Keratinocyte (primary cell): ENCODE measurements at regions not wholly inside any gene's neighbourhood (a gene's known extent, or its start where the extent isn't known, plus 50 kb on each side); places are given as distances from the start of the nearest gene placed in this dataset.

Experiments used
- DNase-seq: peaks from one replicate; pipeline ENCODE4 v3.0.0-alpha.2; 2011; ENCODE audit warnings: low read depth, missing footprints, low spot score
- FAIRE-seq: peaks from 2 replicates; lab custom pipeline; 2011; peaks lifted over from hg19 to GRCh38; lab: Jason Lieb, UNC
- H2AFZ ChIP-seq: 2 replicates; pipeline ENCODE4 v1.6.0; 2012; ENCODE audit warnings: low read length, control low read depth, inconsistent platforms; ENCODE audit not compliant: control insufficient read depth
- H3K27ac ChIP-seq: 2 replicates; pipeline ENCODE4 v1.5.1; 2011; ENCODE audit warnings: low read length; ENCODE audit not compliant: control insufficient read depth, insufficient read depth
- H3K27me3 ChIP-seq: 3 replicates; pipeline ENCODE4 v1.6.0; 2011; ENCODE audit warnings: low read length; ENCODE audit not compliant: control insufficient read depth, insufficient read depth; ENCODE audit errors: extremely low read depth
- H3K36me3 ChIP-seq, 2 experiments: 2 replicates in 1 of 2; 3 replicates in 1 of 2; pipeline ENCODE4 v1.5.1; 2011; ENCODE audit warnings: low read length in 2 of 2, mild to moderate bottlenecking in 1 of 2; ENCODE audit not compliant: control insufficient read depth in 2 of 2, insufficient read depth in 2 of 2; ENCODE audit errors: extremely low read depth in 1 of 2
- H3K4me1 ChIP-seq: 3 replicates; pipeline ENCODE4 v1.5.1; 2011; ENCODE audit warnings: low read length; ENCODE audit not compliant: control insufficient read depth, insufficient read depth; ENCODE audit errors: extremely low read depth
- H3K4me2 ChIP-seq: 3 replicates; pipeline ENCODE4 v1.6.0; 2011; ENCODE audit warnings: low read depth, low read length; ENCODE audit not compliant: control insufficient read depth, insufficient read depth; ENCODE audit errors: extremely low read depth
- H3K4me3 ChIP-seq, 3 experiments: fragments of 200-600 bp in 1 of 3; sonication (generic) in 1 of 3; 2 replicates in 2 of 3; 3 replicates in 1 of 3; pipeline ENCODE4 v1.5.1; 2011 to 2016; ENCODE audit warnings: low read length in 3 of 3, mild to moderate bottlenecking in 3 of 3, control low read depth in 2 of 3, inconsistent platforms in 1 of 3, low read depth in 1 of 3, mixed read lengths in 1 of 3, mixed run types in 1 of 3, moderate library complexity in 1 of 3; ENCODE audit not compliant: control insufficient read depth in 2 of 3, insufficient read depth in 2 of 3; ENCODE audit errors: extremely low read depth in 1 of 3
- H3K79me2 ChIP-seq: 2 replicates; pipeline ENCODE4 v1.6.0; 2012; ENCODE audit warnings: low read length; ENCODE audit not compliant: control insufficient read depth, insufficient read depth
- H3K9ac ChIP-seq: 3 replicates; pipeline ENCODE4 v1.6.0; 2011; ENCODE audit warnings: low read length; ENCODE audit not compliant: control insufficient read depth, insufficient read depth; ENCODE audit errors: extremely low read depth
- H3K9me1 ChIP-seq: 3 replicates; pipeline ENCODE4 v1.6.0; 2011; ENCODE audit warnings: low read length; ENCODE audit not compliant: control insufficient read depth, insufficient read depth; ENCODE audit errors: extremely low read depth
- H3K9me3 ChIP-seq: 2 replicates; pipeline ENCODE4 v1.5.1; 2012; ENCODE audit warnings: low read depth, low read length; ENCODE audit not compliant: control insufficient read depth
- H4K20me1 ChIP-seq: 3 replicates; pipeline ENCODE4 v1.6.0; 2011; ENCODE audit warnings: low read length; ENCODE audit not compliant: control insufficient read depth, insufficient read depth; ENCODE audit errors: extremely low read depth
- EZH2 ChIP-seq: IDR thresholded peaks from one replicate; pipeline ENCODE4 v1.6.1; 2012; ENCODE audit warnings: inconsistent platforms, mild to moderate bottlenecking, low read length, moderate library complexity
- dilution Hi-C: fragments of 300-500 bp; cut with MboI; formaldehyde crosslinking; loops from one replicate; pipeline ENCODE4 v1.7.0; 2020; ENCODE audit warnings: low sequenced_read_pairs; ENCODE audit not compliant: extremely low pct_ligation_motif_present
- TF ChIP-seq, protein P1 (sequence below), 3 experiments: IDR thresholded peaks in 1 of 3; conservative IDR thresholded peaks in 1 of 3; optimal IDR thresholded peaks in 1 of 3; 2 replicates in 2 of 3; 3 replicates in 1 of 3; pipeline versions ENCODE3 to v1.5.1; 2011; ENCODE audit warnings: low read length in 3 of 3, mild to moderate bottlenecking in 3 of 3, moderate library complexity in 2 of 3, control low read depth in 1 of 3, inconsistent platforms in 1 of 3; ENCODE audit not compliant: insufficient read depth in 2 of 3; ENCODE audit errors: extremely low read depth in 1 of 3

DNA sequence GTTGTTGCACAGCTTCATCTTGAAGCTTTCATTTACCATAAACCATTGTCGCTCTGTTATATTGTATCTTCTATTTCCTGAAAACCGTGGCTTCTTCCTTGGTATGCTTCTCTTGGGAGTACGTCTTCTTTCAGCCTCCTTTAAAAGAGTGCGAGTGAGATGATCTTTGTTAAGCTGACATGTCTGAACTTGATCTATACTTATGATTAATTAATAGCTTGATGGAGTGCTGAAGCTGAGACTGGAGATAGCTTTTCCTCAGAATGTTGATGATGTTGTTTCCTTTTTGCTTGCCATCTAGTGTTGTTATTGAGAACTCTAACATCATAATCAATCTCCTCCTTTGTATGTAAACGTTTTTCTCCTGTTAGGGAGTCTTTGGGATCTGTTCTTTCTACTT, 529.3 kb upstream of the SPRY2 start:
- no peak overlapping the region for H3K9ac ChIP-seq
- H2AFZ ChIP-seq = peak overlapping the region; percentile 61
- peak overlapping the region in 1 of 3 experiments; percentile 14 for H3K4me3 ChIP-seq
- DNase-seq (no peak), FAIRE-seq (no peak)
- H3K9me1 ChIP-seq = no peaks in the 10 kb centered on the region
- dilution Hi-C loops = no loop called here
- H3K36me3 ChIP-seq = no peaks in the 10 kb centered on the region
- H3K27ac ChIP-seq = no peak overlapping the region
- TF ChIP-seq, protein P1, sequence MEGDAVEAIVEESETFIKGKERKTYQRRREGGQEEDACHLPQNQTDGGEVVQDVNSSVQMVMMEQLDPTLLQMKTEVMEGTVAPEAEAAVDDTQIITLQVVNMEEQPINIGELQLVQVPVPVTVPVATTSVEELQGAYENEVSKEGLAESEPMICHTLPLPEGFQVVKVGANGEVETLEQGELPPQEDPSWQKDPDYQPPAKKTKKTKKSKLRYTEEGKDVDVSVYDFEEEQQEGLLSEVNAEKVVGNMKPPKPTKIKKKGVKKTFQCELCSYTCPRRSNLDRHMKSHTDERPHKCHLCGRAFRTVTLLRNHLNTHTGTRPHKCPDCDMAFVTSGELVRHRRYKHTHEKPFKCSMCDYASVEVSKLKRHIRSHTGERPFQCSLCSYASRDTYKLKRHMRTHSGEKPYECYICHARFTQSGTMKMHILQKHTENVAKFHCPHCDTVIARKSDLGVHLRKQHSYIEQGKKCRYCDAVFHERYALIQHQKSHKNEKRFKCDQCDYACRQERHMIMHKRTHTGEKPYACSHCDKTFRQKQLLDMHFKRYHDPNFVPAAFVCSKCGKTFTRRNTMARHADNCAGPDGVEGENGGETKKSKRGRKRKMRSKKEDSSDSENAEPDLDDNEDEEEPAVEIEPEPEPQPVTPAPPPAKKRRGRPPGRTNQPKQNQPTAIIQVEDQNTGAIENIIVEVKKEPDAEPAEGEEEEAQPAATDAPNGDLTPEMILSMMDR (optimal IDR thresholded peaks at IDR 0.05 in 1 of 3, IDR thresholded peaks at IDR 0.05 in 1 of 3, conservative IDR thresholded peaks at IDR 0.05 in 1 of 3; ENCODE audit: extremely low read depth in 1 of 3, insufficient read depth in 2 of 3, low read length in 3 of 3) = no peak
- no peak for TF ChIP-seq EZH2
- no peaks in the 10 kb centered on the region for H3K79me2 ChIP-seq
- H3K9me3 ChIP-seq = no peaks in the 10 kb centered on the region
- H3K4me1 ChIP-seq = peaks cover 5% of the 10 kb centered on the region
- peak overlapping the region; percentile 69 for H3K4me2 ChIP-seq
- no peaks in the 10 kb centered on the region for H3K27me3 ChIP-seq
- no peaks in the 10 kb centered on the region for H4K20me1 ChIP-seq

DNA sequence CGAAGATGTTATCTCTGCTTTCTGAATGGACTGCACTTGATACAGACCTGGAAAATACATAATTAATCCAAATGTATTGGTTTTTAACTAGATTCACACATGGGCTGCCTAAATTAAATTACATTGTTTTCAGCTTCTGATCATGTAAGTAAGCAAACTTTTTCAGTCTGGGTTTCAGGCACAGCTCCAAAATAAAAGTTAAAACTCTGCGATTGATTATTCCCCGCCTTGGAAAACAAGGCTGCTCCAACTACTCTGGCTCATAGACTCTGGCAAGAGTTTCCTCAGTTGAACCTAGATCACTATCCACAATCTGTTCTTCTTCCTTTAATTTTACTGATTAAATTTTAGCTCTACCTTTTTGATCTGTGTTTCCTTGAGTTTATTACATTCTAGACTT, 526.0 kb upstream of the SPRY2 start:
- H3K36me3 ChIP-seq = no peaks in the 10 kb centered on the region
- no peaks in the 10 kb centered on the region for H3K27me3 ChIP-seq
- H4K20me1 ChIP-seq = no peaks in the 10 kb centered on the region
- no peaks in the 10 kb centered on the region for H3K9me3 ChIP-seq
- H3K27ac ChIP-seq = no peak overlapping the region
- H3K4me2 ChIP-seq = no peak overlapping the region
- no peak overlapping the region for H2AFZ ChIP-seq
- no peaks in the 10 kb centered on the region for H3K79me2 ChIP-seq
- DNase-seq (no peak), FAIRE-seq (no peak)
- dilution Hi-C loops = no loop called here
- H3K4me1 ChIP-seq = peaks cover 5% of the 10 kb centered on the region
- TF ChIP-seq, protein P1 (optimal IDR thresholded peaks at IDR 0.05 in 1 of 3, IDR thresholded peaks at IDR 0.05 in 1 of 3, conservative IDR thresholded peaks at IDR 0.05 in 1 of 3; ENCODE audit: extremely low read depth in 1 of 3, insufficient read depth in 2 of 3, low read length in 3 of 3) = no peak
- no peak for TF ChIP-seq EZH2
- no peak overlapping the region for H3K4me3 ChIP-seq
- H3K9me1 ChIP-seq = no peaks in the 10 kb centered on the region
- no peak overlapping the region for H3K9ac ChIP-seq
